CD4-positive, alpha-beta T cell treated with Interferon gamma for 1 hour (primary cell): ENCODE measurements at regions not wholly inside any gene's neighbourhood (a gene's known extent, or its start where the extent isn't known, plus 50 kb on each side); places are given as distances from the start of the nearest gene placed in this dataset.

Source experiments
- DNase-seq: peaks from one replicate; pipeline ENCODE4 v3.0.0-alpha.2; 2020

- no peak for DNase-seq
Measured at GRCh38 chr2:121123268-121123667, 161.7 kb downstream of the TFCP2L1 start.

GRCh38 chr2:121124330-121124729, 160.7 kb downstream of the TFCP2L1 start:
- no peak for DNase-seq

GRCh38 chr2:121125350-121125749, 159.7 kb downstream of the TFCP2L1 start:
- DNase-seq: no peak

GRCh38 chr2:121128741-121129659, 156.0 kb downstream of the TFCP2L1 start:
- DNase-seq: peak; percentile 22

- no peak for DNase-seq
Measured at GRCh38 chr2:121129692-121130091, 155.3 kb downstream of the TFCP2L1 start.

GRCh38 chr2:121130301-121130850, 154.6 kb downstream of the TFCP2L1 start:
- no peak for DNase-seq

GRCh38 chr2:121131375-121131774, 153.6 kb downstream of the TFCP2L1 start:
- no peak for DNase-seq

GRCh38 chr2:121132054-121132761, 152.8 kb downstream of the TFCP2L1 start:
- DNase-seq: no peak

- DNase-seq: no peak
Measured at GRCh38 chr2:121132762-121133107, 152.3 kb downstream of the TFCP2L1 start.

- no peak for DNase-seq
Measured at GRCh38 chr2:121133551-121134319, 151.3 kb downstream of the TFCP2L1 start.

GRCh38 chr2:121134728-121135127, 150.3 kb downstream of the TFCP2L1 start:
- DNase-seq: no peak

GRCh38 chr2:121135168-121135853, 149.7 kb downstream of the TFCP2L1 start:
- no peak for DNase-seq

GRCh38 chr2:121136323-121136722, 148.7 kb downstream of the TFCP2L1 start:
- DNase-seq: no peak

- no peak for DNase-seq
Measured at GRCh38 chr2:121137571-121137970, 147.4 kb downstream of the TFCP2L1 start.

GRCh38 chr2:121140734-121141133, 144.3 kb downstream of the TFCP2L1 start:
- no peak for DNase-seq

GRCh38 chr2:121142452-121142851, 142.6 kb downstream of the TFCP2L1 start:
- no peak for DNase-seq

GRCh38 chr2:121144111-121144510, 140.9 kb downstream of the TFCP2L1 start:
- no peak for DNase-seq

- no peak for DNase-seq
Measured at GRCh38 chr2:121146630-121147029, 138.4 kb downstream of the TFCP2L1 start.

GRCh38 chr2:121147766-121148165, 137.2 kb downstream of the TFCP2L1 start:
- DNase-seq: no peak

GRCh38 chr2:121148481-121148880, 136.5 kb downstream of the TFCP2L1 start:
- DNase-seq: no peak

GRCh38 chr2:121149384-121149783, 135.6 kb downstream of the TFCP2L1 start:
- no peak for DNase-seq

- DNase-seq: no peak
Measured at GRCh38 chr2:121150126-121150525, 134.9 kb downstream of the TFCP2L1 start.
